GM12864 (cell line): ENCODE measurements at regions not wholly inside any gene's neighbourhood (a gene's known extent, or its start where the extent isn't known, plus 50 kb on each side); places are given as distances from the start of the nearest gene placed in this dataset.

Experiments
- DNase-seq: peaks from one replicate; pipeline ENCODE4 v3.0.0-alpha.2; 2011; ENCODE audit warnings: low read depth
- H3K4me3 ChIP-seq: 2 replicates; pipeline ENCODE4 v1.5.1; 2011; ENCODE audit warnings: mild to moderate bottlenecking, low read depth, low read length, control low read depth
- CTCF ChIP-seq: IDR thresholded peaks from 2 replicates; pipeline ENCODE4 v1.5.1; 2011; ENCODE audit warnings: low read depth, mild to moderate bottlenecking, moderate library complexity, low read length, control low read depth, inconsistent platforms; ENCODE audit errors: missing control alignments

GRCh38 chrX:131703646-131704045 is 159.8 kb downstream of the OR13H1 start:
- no peak for TF ChIP-seq CTCF
- DNase-seq, result no peak
- H3K4me3 ChIP-seq, result no peak overlapping the region

GRCh38 chrX:131704136-131704695 is 160.3 kb downstream of the OR13H1 start:
- H3K4me3 ChIP-seq, result no peak overlapping the region
- DNase-seq, result no peak
- no peak for TF ChIP-seq CTCF

GRCh38 chrX:131709553-131709952 is 165.7 kb downstream of the OR13H1 start:
- no peak for DNase-seq
- TF ChIP-seq CTCF, result no peak

GRCh38 chrX:131711478-131711867 is 167.6 kb downstream of the OR13H1 start:
- no peak overlapping the region for H3K4me3 ChIP-seq
- no peak for DNase-seq
- no peak for TF ChIP-seq CTCF

More at GRCh38 chrX:131709553-131709952, 165.7 kb downstream of the OR13H1 start:
- H3K4me3 ChIP-seq, result no peak overlapping the region

GRCh38 chrX:131723646-131724045 is 179.8 kb downstream of the OR13H1 start:
- no peak for TF ChIP-seq CTCF
- no peak for DNase-seq
- no peak overlapping the region for H3K4me3 ChIP-seq

- H3K4me3 ChIP-seq, result no peak overlapping the region
- DNase-seq, result no peak
- TF ChIP-seq CTCF, result no peak
Observed at GRCh38 chrX:131724292-131724691, 180.4 kb downstream of the OR13H1 start.

- TF ChIP-seq CTCF, result no peak
- no peak overlapping the region for H3K4me3 ChIP-seq
- no peak for DNase-seq
Observed at GRCh38 chrX:131725001-131725654, 181.3 kb downstream of the OR13H1 start.
